Upper lobe of left lung (tissue), 6 donors: ENCODE measurements at regions not wholly inside any gene's neighbourhood (a gene's known extent, or its start where the extent isn't known, plus 50 kb on each side); places are given as distances from the start of the nearest gene placed in this dataset.

ENCODE experiments used
- ATAC-seq, 2 donors: fragments of 200-7000 bp; cut with Tn5 transposase; one replicate each; pipeline ENCODE4 v1.9.1; 2022; ENCODE audit warnings: mild to moderate bottlenecking in 2 of 2, moderate library complexity in 2 of 2; ENCODE audit not compliant: low FRiP score in 2 of 2
- DNase-seq, 2 donors: peaks; one replicate each; pipeline ENCODE4 v3.0.0-alpha.2; 2019 to 2020
- H3K27ac ChIP-seq, 4 donors: fragments of 200-600 bp; sonication (generic); one replicate each; pipeline ENCODE4 v1.5.1; 2016 to 2019
- H3K27me3 ChIP-seq, 4 donors: fragments of 200-600 bp; sonication (generic); one replicate each; pipeline ENCODE4 v1.5.1; 2017 to 2019
- H3K36me3 ChIP-seq, 4 donors: fragments of 200-600 bp; sonication (generic); one replicate each; pipeline ENCODE4 v1.5.1; 2016 to 2019
- H3K4me1 ChIP-seq, 4 donors: fragments of 200-600 bp; sonication (generic); one replicate each; pipeline ENCODE4 v1.5.1; 2018 to 2019
- H3K4me3 ChIP-seq, 4 donors: fragments of 200-600 bp; sonication (generic); one replicate each; pipeline ENCODE4 v1.5.1; 2017 to 2019; ENCODE audit warnings: mild to moderate bottlenecking in 2 of 4, moderate library complexity in 1 of 4
- H3K9me3 ChIP-seq, 4 donors: fragments of 200-600 bp; sonication (generic); one replicate each; pipeline ENCODE4 v1.5.1; 2018 to 2019
- EP300 ChIP-seq, 4 donors: sonication (generic); formaldehyde crosslinking; IDR thresholded peaks; one replicate each; pipeline ENCODE4 v1.5.1; 2017; ENCODE audit warnings: antibody characterized with exemption in 4 of 4, control low read depth in 2 of 4
- POLR2A ChIP-seq, 4 donors: fragments of 450-650 bp; IDR thresholded peaks; one replicate each; pipeline ENCODE4 v1.5.1; 2016 to 2017; ENCODE audit warnings: antibody characterized with exemption in 4 of 4, mild to moderate bottlenecking in 2 of 4
- POLR2AphosphoS5 ChIP-seq, 2 donors: sonication (generic); formaldehyde crosslinking; IDR thresholded peaks; one replicate each; pipeline ENCODE4 v1.5.1; 2017; ENCODE audit warnings: antibody characterized with exemption in 2 of 2
- WGBS, 2 donors: methylation state at CpG; one replicate each; pipeline ENCODE4 v1.1.5; 2017 to 2018; 5-methylcytosine and 5-hydroxymethylcytosine counted together
- TF ChIP-seq, protein P1 (sequence below), 6 experiments: fragments of 450-650 bp in 4 of 6; fragments of 200-600 bp in 2 of 6; sonication (generic) in 2 of 6; IDR thresholded peaks; one replicate each; pipeline ENCODE4 v1.5.1; 2016 to 2019; ENCODE audit warnings: antibody characterized with exemption in 6 of 6
- donor health status: DM: no; HTN: no; CAD: no; lungs with moderate emphysema.
- donor health status: DM: no; HTN: yes; CAD: no; lungs with severe emphysema.

DNA sequence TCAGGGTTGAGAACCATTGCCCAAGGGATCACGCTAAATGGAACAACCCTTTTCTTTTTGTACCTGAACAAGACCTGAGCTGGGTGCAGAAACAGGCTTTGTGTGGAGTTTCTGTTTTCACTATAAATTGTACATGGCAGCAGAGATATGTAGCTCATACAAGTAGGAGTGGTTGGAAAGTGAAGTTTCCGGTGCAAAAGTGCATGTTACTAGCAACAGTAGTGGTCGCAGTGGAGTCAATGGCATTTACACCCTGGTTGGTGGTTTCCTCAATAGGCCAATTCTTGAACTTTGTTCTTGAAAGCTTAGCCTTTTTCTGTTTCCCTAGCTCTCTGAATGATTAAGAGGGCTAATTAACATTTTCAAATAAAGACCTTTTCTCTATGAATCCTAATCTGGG is 170.7 kb downstream of the NEBL start:
- Histone ChIP-seq H3K9me3 (peaks cover 0 to 2% (median under 1%) of the 10 kb centered on the region in 4 donors), H3K4me1 (no peaks in the 10 kb centered on the region), H3K27ac (no peak overlapping the region), H3K27me3 (no peaks in the 10 kb centered on the region), H3K4me3 (no peak overlapping the region), H3K36me3 (no peaks in the 10 kb centered on the region)
- no peak for DNase-seq
- ATAC-seq, result no peak
- WGBS, 2 donors, result 97 to 98% methylated on average over 3 of the region's 3 CpGs
- TF ChIP-seq, protein P1, sequence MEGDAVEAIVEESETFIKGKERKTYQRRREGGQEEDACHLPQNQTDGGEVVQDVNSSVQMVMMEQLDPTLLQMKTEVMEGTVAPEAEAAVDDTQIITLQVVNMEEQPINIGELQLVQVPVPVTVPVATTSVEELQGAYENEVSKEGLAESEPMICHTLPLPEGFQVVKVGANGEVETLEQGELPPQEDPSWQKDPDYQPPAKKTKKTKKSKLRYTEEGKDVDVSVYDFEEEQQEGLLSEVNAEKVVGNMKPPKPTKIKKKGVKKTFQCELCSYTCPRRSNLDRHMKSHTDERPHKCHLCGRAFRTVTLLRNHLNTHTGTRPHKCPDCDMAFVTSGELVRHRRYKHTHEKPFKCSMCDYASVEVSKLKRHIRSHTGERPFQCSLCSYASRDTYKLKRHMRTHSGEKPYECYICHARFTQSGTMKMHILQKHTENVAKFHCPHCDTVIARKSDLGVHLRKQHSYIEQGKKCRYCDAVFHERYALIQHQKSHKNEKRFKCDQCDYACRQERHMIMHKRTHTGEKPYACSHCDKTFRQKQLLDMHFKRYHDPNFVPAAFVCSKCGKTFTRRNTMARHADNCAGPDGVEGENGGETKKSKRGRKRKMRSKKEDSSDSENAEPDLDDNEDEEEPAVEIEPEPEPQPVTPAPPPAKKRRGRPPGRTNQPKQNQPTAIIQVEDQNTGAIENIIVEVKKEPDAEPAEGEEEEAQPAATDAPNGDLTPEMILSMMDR (IDR thresholded peaks at IDR 0.05), result no peak
- TF ChIP-seq EP300 (IDR thresholded peaks at IDR 0.05) (no peak), POLR2A (IDR thresholded peaks at IDR 0.05) (no peak), POLR2AphosphoS5 (IDR thresholded peaks at IDR 0.05) (no peak)

DNA sequence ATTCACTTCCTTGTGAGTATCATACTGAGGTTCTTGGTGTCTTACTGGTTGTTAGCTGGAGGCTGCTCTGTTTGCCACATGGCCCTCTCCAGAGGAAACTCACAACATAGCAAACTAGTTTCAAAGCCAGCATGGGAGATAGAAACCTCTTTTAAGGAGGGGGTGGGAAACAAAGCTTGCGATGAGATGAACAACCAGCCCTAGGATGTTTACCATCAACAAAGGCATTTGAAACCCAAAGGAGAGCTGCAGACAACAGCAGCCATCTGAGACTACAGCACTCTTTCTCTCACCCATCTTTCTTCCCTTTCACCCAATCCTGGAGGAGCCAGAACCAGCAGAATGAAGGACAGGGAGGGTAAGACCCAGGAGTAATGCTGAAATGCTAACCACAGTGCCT is 182.1 kb downstream of the NEBL start:
- Histone ChIP-seq H3K9me3 (no peaks in the 10 kb centered on the region), H3K27ac (no peak overlapping the region), H3K4me3 (no peak overlapping the region), H3K4me1 (no peaks in the 10 kb centered on the region), H3K36me3 (no peaks in the 10 kb centered on the region), H3K27me3 (no peaks in the 10 kb centered on the region)
- DNase-seq (no peak), ATAC-seq (no peak)
- TF ChIP-seq POLR2AphosphoS5 (IDR thresholded peaks at IDR 0.05), result no peak
- TF ChIP-seq, protein P1 (IDR thresholded peaks at IDR 0.05), result no peak
- no peak for TF ChIP-seq EP300 (IDR thresholded peaks at IDR 0.05)
- TF ChIP-seq POLR2A (IDR thresholded peaks at IDR 0.05), result no peak
- WGBS, 2 donors, result 73 to 92% methylated on average over 1 of the region's 1 CpG

DNA sequence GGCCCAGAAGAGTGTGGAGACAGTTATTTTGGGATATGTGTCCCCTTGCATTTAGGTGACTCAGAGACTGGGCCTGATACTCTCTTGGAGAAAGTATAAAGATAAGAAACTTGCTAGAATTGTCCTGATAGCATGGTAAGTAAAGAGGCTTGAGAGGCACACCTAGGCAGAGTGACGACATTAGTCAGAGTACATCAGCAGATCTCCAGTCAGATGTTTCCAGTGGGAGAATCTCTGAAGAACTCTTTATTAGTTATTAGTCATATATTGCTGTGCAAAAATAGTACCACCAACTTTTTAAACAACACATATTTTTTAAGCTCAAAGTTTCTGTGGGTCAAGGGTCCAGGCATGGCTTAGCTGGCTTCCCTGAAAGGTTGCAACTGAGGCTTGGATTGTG is 182.6 kb downstream of the NEBL start:
- WGBS, 2 donors, result 43 to 48% methylated on average over 1 of the region's 1 CpG
- Histone ChIP-seq H3K9me3 (no peaks in the 10 kb centered on the region), H3K27ac (no peak overlapping the region), H3K36me3 (no peaks in the 10 kb centered on the region), H3K4me1 (no peaks in the 10 kb centered on the region), H3K4me3 (no peak overlapping the region), H3K27me3 (no peaks in the 10 kb centered on the region)
- ATAC-seq, result no peak
- no peak for DNase-seq
- TF ChIP-seq EP300 (IDR thresholded peaks at IDR 0.05), result no peak
- TF ChIP-seq POLR2AphosphoS5 (IDR thresholded peaks at IDR 0.05), result no peak
- TF ChIP-seq, protein P1 (IDR thresholded peaks at IDR 0.05), result no peak
- no peak for TF ChIP-seq POLR2A (IDR thresholded peaks at IDR 0.05)

DNA sequence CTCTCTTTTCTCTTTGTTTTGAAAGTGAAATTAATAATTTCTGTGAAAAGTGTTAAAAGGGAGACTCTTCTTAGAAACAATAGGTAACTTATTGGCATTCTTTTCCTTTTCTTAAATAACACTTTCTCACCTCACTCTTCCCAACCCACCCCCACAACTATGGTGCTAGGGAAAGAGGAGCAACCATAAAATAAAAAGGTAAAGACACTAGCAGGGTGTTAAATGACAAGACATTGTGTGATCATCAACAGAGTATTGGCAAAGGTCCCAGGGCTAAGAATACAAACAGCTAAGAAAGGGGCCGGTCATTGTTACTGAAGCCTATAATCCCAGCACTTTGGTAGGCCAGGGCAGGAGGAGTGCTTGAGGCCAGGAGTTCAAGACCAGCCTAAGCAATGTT is 183.7 kb downstream of the NEBL start:
- Histone ChIP-seq H3K36me3 (no peaks in the 10 kb centered on the region), H3K4me1 (no peaks in the 10 kb centered on the region), H3K27ac (no peak overlapping the region), H3K27me3 (no peaks in the 10 kb centered on the region), H3K4me3 (no peak overlapping the region), H3K9me3 (no peaks in the 10 kb centered on the region)
- no peak for ATAC-seq
- DNase-seq, result no peak
- WGBS, 2 donors, result 81 to 85% methylated on average over 1 of the region's 1 CpG
- TF ChIP-seq POLR2AphosphoS5 (IDR thresholded peaks at IDR 0.05) (no peak), EP300 (IDR thresholded peaks at IDR 0.05) (no peak), POLR2A (IDR thresholded peaks at IDR 0.05) (no peak)
- TF ChIP-seq, protein P1 (IDR thresholded peaks at IDR 0.05), result no peak

DNA sequence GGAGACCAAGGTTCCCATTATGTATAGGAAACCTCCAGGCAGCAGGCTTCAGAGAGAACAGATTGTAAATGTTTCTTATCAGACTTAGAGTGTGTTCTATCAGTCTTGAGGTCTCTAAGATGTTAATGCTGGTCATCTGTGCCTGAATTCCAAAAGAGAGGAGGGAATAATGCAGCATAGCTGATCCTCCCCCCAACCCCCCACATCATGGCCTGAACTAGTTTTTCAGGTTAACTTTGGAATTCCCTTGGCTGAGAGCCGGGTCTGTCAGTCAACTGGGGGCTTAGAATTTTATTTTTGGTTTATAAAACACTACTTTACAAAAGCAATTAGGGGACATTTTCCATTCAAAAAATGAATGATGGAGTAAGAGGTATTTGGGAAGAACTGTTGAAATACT is 184.3 kb downstream of the NEBL start:
- Histone ChIP-seq H3K27me3 (no peaks in the 10 kb centered on the region), H3K36me3 (no peaks in the 10 kb centered on the region), H3K9me3 (no peaks in the 10 kb centered on the region), H3K27ac (no peak overlapping the region), H3K4me1 (no peaks in the 10 kb centered on the region), H3K4me3 (no peak overlapping the region)
- ATAC-seq (no peak), DNase-seq (no peak)
- 57% methylated on average over 1 of the region's 1 CpG for WGBS, 2 donors
- TF ChIP-seq EP300 (IDR thresholded peaks at IDR 0.05) (no peak), POLR2A (IDR thresholded peaks at IDR 0.05) (no peak), POLR2AphosphoS5 (IDR thresholded peaks at IDR 0.05) (no peak)
- TF ChIP-seq, protein P1 (IDR thresholded peaks at IDR 0.05), result no peak
